GM13976 (cell line): ENCODE measurements at regions not wholly inside any gene's neighbourhood (a gene's known extent, or its start where the extent isn't known, plus 50 kb on each side); places are given as distances from the start of the nearest gene placed in this dataset.
"Not testable (repeated sequence)": the region's sequence is repeated elsewhere in the genome, so short reads cannot be mapped to it uniquely, and the experiment has no call there.

Experiments
- DNase-seq: peaks from one replicate; pipeline ENCODE4 v3.0.0; 2012; ENCODE audit warnings: low spot score
- in situ Hi-C: fragments of 300-500 bp; cut with MboI; formaldehyde crosslinking; loops from one replicate; pipeline ENCODE4 v1.12.0; 2022; ENCODE audit warnings: low sequenced_read_pairs, mixed read lengths, inconsistent platforms; ENCODE audit not compliant: unreplicated experiment
- TF ChIP-seq, protein P1 (sequence below): IDR thresholded peaks from 2 replicates; pipeline ENCODE4 v1.5.1; 2012; ENCODE audit warnings: borderline replicate concordance, mild to moderate bottlenecking; ENCODE audit not compliant: insufficient read depth; ENCODE audit errors: extremely low read depth, missing control alignments, control extremely low read depth

DNA sequence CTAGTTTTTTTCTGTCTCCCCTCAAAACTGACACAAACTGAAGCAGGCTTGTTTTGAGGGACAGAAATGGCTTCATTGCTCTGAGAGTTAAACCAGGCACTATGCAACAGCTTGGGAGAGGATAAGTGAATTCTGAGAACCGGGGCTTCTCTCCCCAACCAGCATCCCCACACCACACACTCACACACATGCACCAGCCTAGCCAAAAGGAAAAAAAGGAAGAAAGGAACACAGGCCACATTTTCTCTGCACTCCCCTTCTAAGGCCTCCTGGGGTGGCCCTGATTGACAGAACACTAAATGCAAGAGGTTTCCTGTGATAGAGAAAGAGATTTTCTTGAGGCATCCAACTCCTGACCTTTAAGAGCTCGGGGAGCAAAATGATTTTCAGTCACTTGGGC, 177.5 kb downstream of the TLE3 start:
- DNase-seq, result no peak
- TF ChIP-seq, protein P1, sequence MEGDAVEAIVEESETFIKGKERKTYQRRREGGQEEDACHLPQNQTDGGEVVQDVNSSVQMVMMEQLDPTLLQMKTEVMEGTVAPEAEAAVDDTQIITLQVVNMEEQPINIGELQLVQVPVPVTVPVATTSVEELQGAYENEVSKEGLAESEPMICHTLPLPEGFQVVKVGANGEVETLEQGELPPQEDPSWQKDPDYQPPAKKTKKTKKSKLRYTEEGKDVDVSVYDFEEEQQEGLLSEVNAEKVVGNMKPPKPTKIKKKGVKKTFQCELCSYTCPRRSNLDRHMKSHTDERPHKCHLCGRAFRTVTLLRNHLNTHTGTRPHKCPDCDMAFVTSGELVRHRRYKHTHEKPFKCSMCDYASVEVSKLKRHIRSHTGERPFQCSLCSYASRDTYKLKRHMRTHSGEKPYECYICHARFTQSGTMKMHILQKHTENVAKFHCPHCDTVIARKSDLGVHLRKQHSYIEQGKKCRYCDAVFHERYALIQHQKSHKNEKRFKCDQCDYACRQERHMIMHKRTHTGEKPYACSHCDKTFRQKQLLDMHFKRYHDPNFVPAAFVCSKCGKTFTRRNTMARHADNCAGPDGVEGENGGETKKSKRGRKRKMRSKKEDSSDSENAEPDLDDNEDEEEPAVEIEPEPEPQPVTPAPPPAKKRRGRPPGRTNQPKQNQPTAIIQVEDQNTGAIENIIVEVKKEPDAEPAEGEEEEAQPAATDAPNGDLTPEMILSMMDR, result no peak
- in situ Hi-C loops, result no loop called here

DNA sequence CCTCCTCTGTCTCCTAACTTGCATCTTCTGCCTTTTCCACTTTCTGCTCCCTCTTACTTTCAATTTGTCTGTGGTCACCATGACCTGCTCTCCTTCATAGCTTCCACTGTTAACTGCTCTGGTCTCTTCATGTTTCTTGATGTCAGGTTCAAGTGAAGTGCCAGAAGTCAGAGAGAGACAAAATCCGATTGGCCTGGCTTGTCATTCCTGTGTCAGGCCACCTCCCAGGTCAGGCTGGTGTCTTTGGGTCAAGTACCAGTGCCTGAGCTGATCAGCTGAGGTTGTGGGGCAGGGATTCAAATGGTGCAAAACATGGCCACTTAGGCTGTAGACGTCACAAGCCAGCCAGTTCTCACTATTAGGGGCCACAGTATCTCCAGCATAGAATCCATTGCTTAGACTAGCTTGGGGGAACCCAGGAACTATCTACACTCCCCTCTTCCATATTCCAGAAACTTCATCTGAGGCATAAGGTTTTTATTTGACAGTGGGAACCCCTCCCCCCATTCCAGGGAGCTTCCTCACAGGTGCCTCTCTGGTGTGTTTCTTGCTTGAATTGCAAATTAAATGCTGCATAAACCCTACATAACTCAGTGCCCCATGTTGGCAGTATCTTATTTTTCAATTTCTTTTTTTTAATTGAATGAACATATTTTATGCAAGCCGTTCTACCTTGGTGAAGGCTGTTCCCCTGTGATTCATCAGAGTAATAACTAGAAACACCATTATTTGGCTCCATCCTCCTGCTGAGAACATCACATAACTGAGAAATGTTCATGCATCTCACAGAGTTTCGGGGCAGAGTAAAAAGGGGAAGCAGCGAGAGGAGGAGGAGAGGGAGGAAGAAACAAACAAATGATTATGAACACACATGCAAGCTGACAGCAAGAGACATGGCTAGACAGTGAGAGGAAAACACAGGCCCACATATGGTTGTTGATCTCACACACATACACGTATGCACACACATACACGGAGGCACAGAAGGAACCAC, 175.8 kb downstream of the TLE3 start:
- DNase-seq, result no peak
- TF ChIP-seq, protein P1, result no peak
- in situ Hi-C loops, result no loop called here

DNA sequence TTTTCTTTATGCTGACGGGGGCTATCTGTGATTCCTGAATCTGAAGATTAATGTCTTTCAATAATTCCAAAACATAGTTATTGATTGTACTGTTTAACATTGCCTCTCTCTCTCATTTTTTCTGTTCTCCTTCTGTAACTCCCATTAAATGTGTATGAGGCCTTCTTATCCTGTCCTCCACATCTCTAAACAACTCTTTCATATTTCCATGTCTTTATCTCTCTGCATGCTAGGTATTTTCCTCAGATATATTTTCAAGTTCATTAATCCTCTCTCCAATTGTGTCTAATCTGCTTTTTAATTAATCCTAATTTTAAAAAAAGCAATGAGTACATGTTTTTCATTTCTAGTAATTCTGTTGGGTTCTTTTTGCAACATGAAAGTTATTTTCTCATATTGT, 173.2 kb downstream of the TLE3 start:
- TF ChIP-seq, protein P1, result no peak
- in situ Hi-C loops, result no loop called here
- DNase-seq, result no peak

DNA sequence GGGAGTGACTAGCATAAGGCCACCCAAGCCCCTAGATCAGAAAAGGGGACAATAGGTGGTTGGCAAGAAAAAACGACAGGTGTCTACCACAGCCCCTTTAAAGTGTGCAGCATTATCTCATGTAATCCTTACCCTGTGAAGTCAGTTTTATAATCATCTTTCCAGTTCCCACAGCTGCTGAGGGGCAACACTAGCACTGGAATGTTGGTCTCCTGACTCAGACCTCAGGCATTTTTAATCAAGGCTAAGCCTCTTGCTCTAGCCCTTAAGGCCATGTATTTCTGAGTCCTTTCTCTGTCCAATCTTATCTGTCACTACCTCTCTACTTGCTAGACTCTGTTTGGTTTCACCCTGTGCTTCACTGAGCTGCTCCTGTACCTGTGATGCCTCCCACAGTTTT, 171.7 kb downstream of the TLE3 start:
- TF ChIP-seq, protein P1, result no peak
- in situ Hi-C loops, result no loop called here
- DNase-seq, result no peak

DNA sequence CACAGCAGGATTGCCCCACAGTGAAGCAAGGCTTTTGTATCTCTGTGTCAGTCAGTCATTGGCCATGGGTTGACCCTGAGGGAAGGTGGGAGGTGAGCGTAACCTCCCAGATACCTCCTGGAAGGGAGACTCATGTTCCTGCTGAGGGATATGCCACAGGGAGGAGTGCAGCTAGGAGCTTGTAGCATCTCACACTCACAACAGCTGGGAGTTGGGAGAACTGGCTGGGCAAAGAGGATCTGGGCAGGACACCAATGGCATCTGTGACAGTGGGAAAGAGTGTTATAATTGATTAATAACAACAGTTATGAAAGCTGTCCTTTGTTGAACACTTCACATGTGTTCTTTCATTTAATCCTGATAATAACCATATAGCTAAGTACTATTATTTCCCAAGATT, 171.0 kb downstream of the TLE3 start:
- DNase-seq, result no peak
- in situ Hi-C loops, result no loop called here
- TF ChIP-seq, protein P1, result no peak

DNA sequence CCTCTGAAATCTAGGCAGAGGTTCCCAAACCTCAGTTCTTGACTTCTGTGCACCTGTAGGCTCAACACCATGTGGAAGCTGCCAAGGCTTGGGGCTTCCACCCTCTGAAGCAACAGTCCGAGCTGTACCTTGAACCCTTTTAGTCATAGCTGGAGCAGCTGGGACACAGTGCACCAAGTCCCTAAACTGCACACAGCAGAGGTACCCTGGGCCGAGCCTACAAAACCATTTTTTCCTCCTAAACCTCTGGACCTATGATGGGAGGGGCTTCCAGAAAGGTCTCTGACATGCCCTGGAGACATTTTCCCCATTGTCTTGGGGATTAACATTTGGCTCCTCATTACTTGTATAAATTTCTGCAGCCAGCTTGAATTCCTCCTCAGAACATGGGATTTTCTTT, 168.8 kb downstream of the TLE3 start:
- in situ Hi-C loops, DNase-seq: not testable (repeated sequence)

DNA sequence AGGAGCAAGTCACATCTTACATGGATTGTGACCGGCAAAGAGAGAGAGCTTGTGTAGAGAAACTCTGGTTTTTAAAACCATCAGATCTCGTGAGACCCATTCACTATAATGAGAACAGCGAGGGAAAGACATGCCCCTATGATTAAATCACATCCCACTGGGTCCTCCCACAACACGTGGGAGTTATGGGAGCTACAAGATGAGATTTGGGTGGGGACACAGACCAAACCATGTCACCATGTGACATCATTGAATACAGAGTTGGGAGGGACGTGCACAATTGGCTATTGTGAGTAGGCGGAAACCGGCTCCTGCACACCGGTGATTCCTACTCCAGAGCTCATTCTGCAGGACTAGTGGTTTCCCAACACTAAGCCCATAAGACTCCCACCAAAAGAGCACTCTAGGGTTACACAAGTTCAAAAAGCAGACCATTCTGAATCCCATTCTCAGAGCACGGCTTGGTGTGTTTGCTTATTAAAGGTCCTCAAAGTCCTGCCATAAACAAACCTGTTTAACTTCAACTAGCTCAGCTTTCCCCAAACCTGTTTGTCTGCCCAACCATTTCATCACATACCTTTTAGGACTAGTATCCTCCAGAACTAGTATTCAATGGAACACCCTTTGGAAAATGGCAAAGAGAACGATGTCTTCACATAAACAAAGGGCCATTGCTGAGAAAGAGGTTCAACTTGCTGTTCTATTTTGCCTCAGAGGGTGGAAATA, 167.6 kb downstream of the TLE3 start:
- in situ Hi-C loops, result no loop called here
- TF ChIP-seq, protein P1, result no peak
- DNase-seq, result no peak
